Motor neuron (in vitro differentiated cells): ENCODE measurements at regions not wholly inside any gene's neighbourhood (a gene's known extent, or its start where the extent isn't known, plus 50 kb on each side); places are given as distances from the start of the nearest gene placed in this dataset.
"Not testable (repeated sequence)": the region's sequence is repeated elsewhere in the genome, so short reads cannot be mapped to it uniquely, and the experiment has no call there.

Source experiments
- ATAC-seq, 8 experiments: fragments of 200-7000 bp; cut with Tn5 transposase; replicated peaks in 6 of 8; 2 replicates each; pipeline ENCODE4 v1.8.0; 2021; ENCODE audit warnings: mild to moderate bottlenecking in 8 of 8, moderate library complexity in 8 of 8
- H3K27ac ChIP-seq, 2 donors: fragments of 250-450 bp; sonication (Bioruptor Pico); 2 replicates each; pipeline ENCODE4 v1.9.0; 2021; ENCODE audit warnings: antibody characterized with exemption in 2 of 2, mild to moderate bottlenecking in 2 of 2, moderate library complexity in 1 of 2
- H3K4me1 ChIP-seq, 2 donors: fragments of 250-450 bp; sonication (Bioruptor Pico); replicated peaks in 1 of 2; 2 replicates each; pipeline ENCODE4 v1.6.1; 2021; ENCODE audit warnings: antibody characterized with exemption in 2 of 2, mild to moderate bottlenecking in 2 of 2, moderate library complexity in 1 of 2
- H3K4me3 ChIP-seq, 5 donors: fragments of 250-450 bp; sonication (Bioruptor Pico); 2 replicates each; pipeline ENCODE4 v1.9.0; 2021; ENCODE audit warnings: antibody characterized with exemption in 5 of 5, mild to moderate bottlenecking in 5 of 5, moderate library complexity in 4 of 5
- WGBS, 10 experiments: fragments of 450-650 bp; shearing (Covaris generic); methylation state at CpG; one replicate each; pipeline ENCODE4 v1.0.0; 2022; 5-methylcytosine and 5-hydroxymethylcytosine counted together
- in situ Hi-C, 9 experiments: fragments of 400-800 bp; cut with MboI; loops; one replicate each; pipeline ENCODE4 v1.15.0; 2021; ENCODE audit warnings: low sequenced_read_pairs in 9 of 9, low pct_unique_long_range_greater_than_20kb in 2 of 9; ENCODE audit not compliant: unreplicated experiment in 9 of 9

DNA sequence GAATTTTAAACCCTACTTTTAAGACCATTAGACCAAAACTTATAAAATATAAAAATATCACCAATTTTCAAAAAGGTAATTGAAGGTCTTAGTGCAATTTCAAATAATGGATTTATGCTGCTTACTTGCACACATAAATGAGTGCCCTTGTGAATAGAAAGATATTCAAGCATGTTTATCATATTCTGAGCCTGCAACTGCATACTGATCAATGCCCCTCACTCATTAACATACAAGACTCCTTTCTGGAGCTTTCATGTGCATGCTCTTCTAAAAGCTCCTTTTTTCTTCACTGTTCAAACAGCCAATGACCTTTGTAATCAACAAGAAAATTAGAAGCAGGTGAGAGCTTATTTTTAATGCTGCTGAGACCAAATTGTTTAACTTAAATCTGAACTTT is 1139.3 kb downstream of the HACE1 start:
- no peak overlapping the region for H3K27ac ChIP-seq
- in situ Hi-C loops = no loop called here
- peak in 4 of 8 experiments; percentile 51 to 100 (median 78) for ATAC-seq

DNA sequence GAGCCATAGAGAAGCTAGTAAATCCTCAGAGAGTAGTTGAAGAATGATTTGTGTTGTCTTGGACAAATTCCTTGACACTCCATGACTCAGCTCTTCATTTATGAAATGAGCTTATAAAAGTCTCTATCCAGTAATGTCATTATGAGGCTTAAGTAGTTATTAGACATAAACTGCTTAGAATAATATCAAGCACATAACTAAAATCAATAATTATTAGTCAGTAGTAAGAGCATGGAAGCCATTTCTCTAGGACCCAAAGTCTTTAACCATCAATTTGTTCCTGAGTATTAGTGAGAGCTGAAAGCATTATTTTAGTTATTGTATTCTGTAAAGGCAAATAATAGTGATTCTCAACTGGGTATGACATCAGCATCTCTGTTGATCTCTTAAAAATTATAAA is 1140.2 kb downstream of the HACE1 start:
- in situ Hi-C loops = no loop called here
- Histone ChIP-seq H3K4me3 (no peak overlapping the region), H3K27ac (no peak overlapping the region), H3K4me1 (peaks cover 3 to 10% of the 10 kb centered on the region in 2 donors)
- peak in 3 of 8 experiments; percentile 28 to 64 (median 59) for ATAC-seq

More for the DNA sequence above, 1139.3 kb downstream of the HACE1 start:
- no peak overlapping the region for H3K4me3 ChIP-seq
- H3K4me1 ChIP-seq = peaks cover 7 to 10% of the 10 kb centered on the region in 2 donors

DNA sequence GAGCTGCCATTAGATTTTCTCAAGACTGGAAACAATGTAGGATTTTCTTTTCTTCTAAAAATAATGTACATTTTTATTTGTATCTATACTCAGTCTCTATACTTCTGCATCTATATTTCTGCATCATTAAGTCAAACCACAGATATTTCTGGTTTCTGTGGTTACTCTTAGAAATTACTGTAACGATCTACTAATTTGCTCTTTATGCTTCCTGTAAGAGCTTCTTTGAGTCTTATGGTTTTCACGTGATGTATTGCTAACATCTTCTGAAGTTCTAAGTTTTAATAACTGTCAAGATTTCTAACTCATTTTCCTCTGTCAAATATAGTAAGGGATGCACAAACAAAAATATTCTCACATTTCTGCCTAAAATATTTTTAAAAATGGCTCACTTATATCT is 1144.5 kb downstream of the HACE1 start:
- in situ Hi-C loops = no loop called here
- no peak overlapping the region for H3K4me3 ChIP-seq
- no peak for ATAC-seq
- WGBS, 10 experiments = 6 to 94% (median 75%) methylated on average over 2 of the region's 2 CpGs; no CpG with 5 or more reads in 1 of the 10 experiments
- peaks cover 0 to under 1% of the 10 kb centered on the region in 2 donors for H3K4me1 ChIP-seq
- H3K27ac ChIP-seq = no peak overlapping the region

DNA sequence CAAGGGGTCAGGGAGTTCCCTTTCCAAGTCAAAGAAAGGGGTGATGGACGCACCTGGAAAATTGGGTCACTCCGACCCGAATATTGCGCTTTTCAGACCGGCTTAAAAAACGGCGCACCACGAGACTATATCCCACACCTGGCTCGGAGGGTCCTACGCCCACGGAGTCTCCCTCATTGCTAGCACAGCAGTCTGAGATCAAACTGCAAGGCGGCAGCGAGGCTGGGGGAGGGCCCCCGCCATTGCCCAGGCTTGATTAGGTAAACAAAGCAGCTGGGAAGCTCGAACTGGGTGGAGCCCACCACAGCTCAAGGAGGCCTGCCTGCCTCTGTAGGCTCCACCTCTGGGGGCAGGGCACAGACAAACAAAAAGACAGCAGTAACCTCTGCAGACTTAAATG is 1150.5 kb downstream of the HACE1 start:
- H3K27ac ChIP-seq, H3K4me1 ChIP-seq, ATAC-seq, in situ Hi-C loops, H3K4me3 ChIP-seq: not testable (repeated sequence)
- WGBS, 10 experiments = 100% methylated on average over 1 of the region's 15 CpGs; no CpG with 5 or more reads in 9 of the 10 experiments

DNA sequence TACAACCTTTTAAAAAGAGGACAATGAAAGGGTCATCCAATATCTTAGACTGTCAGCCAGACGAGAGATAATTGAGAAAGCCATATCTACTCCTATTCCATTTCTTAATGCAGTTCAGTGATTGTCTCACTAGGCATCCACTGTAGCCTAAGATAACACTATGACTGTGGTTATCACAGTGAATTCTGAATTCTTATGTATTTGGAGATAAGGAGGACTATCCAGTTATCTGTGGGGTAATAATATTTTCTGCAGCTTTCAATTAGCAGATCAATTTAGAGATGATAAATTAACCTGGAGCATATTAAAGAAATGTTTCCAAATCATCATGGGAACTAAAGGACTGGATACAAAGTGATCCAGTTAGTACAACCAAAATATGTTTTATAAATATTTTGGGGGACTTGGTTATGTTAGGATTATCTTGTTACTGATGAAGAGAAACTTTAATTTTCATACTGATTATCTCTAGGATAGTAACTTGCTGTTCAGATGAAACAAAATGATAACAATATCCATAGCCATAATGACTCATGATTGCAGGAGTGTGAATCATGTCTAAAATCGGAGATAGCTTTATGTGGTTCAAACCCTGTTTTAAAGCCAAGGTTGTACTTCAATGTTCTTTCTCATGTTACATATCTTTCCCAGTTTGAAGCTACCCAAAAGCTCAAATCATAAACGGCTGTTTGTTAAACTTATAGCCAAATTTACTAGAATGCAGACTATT is 1152.0 kb downstream of the HACE1 start:
- no peak overlapping the region for H3K27ac ChIP-seq
- ATAC-seq = no peak
- H3K4me3 ChIP-seq = no peak overlapping the region
- 0 to 93% (median 64%) methylated on average over 1 to 3 of the region's 3 CpGs for WGBS, 10 experiments
- H3K4me1 ChIP-seq = no peaks in the 10 kb centered on the region
- in situ Hi-C loops = no loop called here

DNA sequence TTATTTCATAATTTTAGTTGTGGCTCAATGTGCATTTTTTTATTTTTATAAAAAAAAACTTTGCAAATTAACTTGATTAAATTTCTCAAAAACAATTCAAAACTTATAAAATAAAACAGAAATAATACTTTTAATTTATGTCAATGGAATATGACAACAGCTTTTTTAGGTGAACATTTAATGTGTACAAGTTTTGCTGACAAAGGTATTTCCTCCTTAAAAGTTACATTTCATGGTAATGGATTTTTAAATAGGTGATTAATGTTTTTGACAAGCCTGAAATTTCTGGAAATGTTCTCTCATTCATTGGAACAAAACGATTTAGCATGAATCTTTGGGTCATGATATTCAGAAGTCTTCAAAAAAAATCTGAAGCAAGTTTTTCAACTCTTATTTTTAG is 1160.0 kb downstream of the HACE1 start:
- Histone ChIP-seq H3K27ac (no peak overlapping the region), H3K4me1 (no peaks in the 10 kb centered on the region), H3K4me3 (no peak overlapping the region)
- in situ Hi-C loops = no loop called here
- WGBS, 10 experiments = 0 to 50% (median 33%) methylated on average over 1 of the region's 1 CpG; no CpG with 5 or more reads in 1 of the 10 experiments
- ATAC-seq = no peak

DNA sequence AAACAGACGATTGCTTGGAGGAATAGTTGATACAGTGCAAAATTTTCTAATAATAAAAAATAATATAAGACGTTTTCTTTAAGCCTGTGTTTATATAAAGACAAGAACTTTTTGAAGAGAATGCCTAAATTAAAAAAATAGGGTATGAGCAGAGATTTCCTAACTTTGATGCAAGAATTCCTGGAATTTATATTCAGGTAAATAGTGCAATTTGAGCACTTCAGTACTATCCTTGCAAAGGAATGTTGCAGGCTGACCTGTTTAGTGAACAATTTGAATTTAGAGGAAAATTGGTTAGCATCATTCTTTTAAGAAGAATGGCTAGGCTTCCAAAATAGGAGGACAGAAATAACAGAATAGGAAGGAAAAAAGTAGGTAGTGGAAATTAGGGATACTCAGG is 1172.3 kb downstream of the HACE1 start:
- no peak for ATAC-seq
- in situ Hi-C loops = no loop called here
- Histone ChIP-seq H3K4me3 (no peak overlapping the region), H3K27ac (no peak overlapping the region), H3K4me1 (no peaks in the 10 kb centered on the region)
- WGBS, 10 experiments = 0 to 67% (median 24%) methylated on average over 1 to 2 of the region's 2 CpGs; no CpG with 5 or more reads in 2 of the 10 experiments

DNA sequence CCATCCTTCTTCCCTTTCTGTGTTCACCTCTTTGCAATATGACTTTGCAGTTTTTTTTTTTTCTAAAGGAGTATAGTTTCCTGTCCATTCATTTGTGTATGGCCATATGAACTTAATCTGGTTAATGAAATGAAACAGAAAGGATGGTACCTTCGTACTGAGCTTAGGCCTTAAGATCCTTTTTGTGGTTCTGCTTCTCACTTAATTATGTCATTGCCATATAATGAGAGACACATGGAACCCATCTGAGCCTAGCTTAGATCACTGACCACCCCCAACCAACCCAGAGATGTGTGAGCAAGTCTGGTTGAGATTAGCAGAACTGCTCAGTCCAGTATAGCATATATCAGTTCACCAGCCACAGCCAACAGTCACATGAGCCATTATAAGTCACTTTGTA is 1179.6 kb downstream of the HACE1 start:
- in situ Hi-C loops = no loop called here
- 0 to 100% (median 60%) methylated on average over 1 of the region's 1 CpG; no CpG with 5 or more reads in 6 of the 10 experiments for whole genome bisulfite sequencing, 10 experiments
- ATAC-seq = no peak

DNA sequence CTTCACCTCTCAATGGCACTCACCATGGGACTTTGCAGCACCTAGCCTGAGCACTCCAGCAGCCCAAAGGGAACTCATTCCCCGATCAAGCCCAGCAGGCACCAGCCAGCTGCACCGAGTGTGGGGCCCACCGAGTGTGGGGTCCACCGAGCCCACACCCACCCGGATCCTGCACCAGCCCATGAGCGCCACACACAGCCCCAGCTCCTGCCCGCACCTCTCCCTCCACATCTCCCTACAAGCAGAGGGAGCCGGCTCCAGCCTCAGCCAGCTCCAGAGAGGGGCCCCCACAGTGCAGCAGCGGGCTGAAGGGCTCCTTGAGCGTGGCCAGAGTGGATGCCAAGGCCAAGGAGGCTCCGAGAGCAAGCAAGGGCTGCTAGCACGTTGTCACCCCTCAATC is 1182.4 kb downstream of the HACE1 start:
- H3K27ac ChIP-seq = no peak overlapping the region
- in situ Hi-C loops = no loop called here
- ATAC-seq = no peak
- no peak overlapping the region for H3K4me3 ChIP-seq
- WGBS, 10 experiments = 0 to 90% (median 79%) methylated on average over 1 to 8 of the region's 12 CpGs; no CpG with 5 or more reads in 5 of the 10 experiments
- no peaks in the 10 kb centered on the region for H3K4me1 ChIP-seq

More for the DNA sequence above, 1179.6 kb downstream of the HACE1 start:
- H3K4me3 ChIP-seq = no peak overlapping the region
- H3K27ac ChIP-seq = no peak overlapping the region
- H3K4me1 ChIP-seq = no peaks in the 10 kb centered on the region

DNA sequence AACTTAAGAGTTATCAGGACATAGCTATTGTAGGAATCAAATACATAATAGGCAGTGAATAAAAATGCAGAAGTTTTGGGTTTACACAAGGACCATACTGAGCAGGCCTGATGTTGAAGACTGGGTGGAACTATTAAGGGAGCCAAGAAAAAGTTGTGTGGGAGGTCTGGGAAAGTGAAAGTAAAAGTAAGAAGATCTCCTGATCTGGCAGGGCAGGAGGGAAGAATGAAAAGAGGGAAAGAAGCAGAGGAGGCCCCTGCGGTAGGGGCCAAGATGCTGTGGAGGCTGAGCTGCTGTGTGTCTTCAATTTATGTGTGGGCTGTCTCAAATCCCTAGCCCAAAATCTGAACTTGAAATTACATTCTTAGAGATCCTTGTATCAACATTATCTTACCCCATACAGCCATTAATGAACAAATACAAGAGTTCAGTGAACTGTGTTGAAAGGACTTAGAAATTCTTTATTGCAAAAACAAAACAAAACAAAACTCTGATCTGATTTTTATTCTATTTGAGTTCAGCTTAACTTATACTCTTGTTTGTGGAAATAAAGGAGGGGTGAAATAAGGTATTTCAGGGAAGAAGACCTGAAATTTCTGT is 1183.8 kb downstream of the HACE1 start:
- in situ Hi-C loops = no loop called here
- Histone ChIP-seq H3K27ac (no peak overlapping the region), H3K4me1 (no peaks in the 10 kb centered on the region), H3K4me3 (no peak overlapping the region)
- 0 to 100% (median 88%) methylated on average over 1 of the region's 1 CpG; no CpG with 5 or more reads in 3 of the 10 experiments for WGBS, 10 experiments
- ATAC-seq = peak in 2 of 8 experiments; percentile 40 to 68

DNA sequence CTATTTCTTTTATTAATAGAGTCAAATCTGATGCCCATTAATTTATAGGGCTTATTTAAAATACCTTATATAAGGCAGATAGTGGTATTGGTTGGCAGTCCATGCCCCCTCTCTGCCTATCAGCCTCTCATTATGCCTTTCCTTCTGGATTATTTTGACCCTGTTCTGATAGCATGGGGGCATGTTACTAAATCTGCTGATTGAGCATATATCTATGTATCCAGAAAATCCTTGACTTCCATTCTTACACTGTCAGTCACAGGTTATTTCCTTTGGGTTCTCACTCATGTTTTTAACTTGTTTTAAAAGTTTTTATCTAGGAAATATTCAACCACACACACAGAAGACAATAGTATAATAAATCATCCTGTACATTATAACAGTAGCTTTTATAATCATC is 1184.9 kb downstream of the HACE1 start:
- no peaks in the 10 kb centered on the region for H3K4me1 ChIP-seq
- H3K27ac ChIP-seq = no peak overlapping the region
- in situ Hi-C loops = no loop called here
- ATAC-seq = no peak
- H3K4me3 ChIP-seq = no peak overlapping the region

DNA sequence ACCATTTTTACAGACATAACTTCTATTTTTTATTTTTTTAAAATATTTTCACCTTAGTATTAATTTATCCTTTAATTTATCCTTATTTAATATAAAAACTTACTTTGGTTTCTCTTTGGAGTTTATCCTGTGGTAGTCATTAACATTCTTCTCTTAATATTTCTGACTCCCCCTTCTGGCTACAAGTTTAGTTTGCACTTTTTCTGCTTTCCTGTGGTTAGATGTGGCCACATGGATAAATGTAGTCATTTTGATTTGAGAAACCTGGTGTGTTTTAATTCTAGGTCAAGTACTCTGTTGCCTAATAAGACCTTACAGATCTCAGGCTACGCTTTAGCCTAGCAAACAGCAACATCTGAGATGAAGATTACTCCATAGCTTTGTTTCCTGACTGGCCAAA is 1187.5 kb downstream of the HACE1 start:
- Histone ChIP-seq H3K27ac (no peak overlapping the region), H3K4me3 (no peak overlapping the region), H3K4me1 (no peaks in the 10 kb centered on the region)
- in situ Hi-C loops = no loop called here
- 0 to 100% (median 100%) methylated on average over 1 of the region's 1 CpG; no CpG with 5 or more reads in 1 of the 10 experiments for WGBS, 10 experiments
- ATAC-seq = no peak

DNA sequence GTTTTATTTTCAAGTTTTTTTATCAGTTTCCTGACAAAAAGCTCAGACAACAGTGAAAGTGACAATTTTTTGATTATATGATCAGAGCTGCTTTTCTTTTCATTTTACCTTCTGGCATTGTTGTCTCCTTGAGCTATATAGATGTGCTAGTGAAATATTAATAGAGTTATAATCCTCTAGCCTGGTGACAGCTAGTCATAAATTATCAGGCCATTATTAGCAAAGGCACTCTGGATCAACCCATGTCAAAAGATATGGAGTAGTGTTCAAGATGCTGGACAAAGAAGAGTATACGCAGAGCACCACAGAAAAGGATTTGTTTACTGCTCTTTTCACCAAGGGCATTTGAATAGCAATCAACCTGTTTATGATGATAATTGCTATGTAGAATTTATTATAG is 1230.1 kb downstream of the HACE1 start:
- in situ Hi-C loops = no loop called here
- peaks cover 0 to 4% of the 10 kb centered on the region in 2 donors for H3K4me1 ChIP-seq
- peak in 4 of 8 experiments; percentile 21 to 82 (median 58) for ATAC-seq
- 0 to 100% (median 63%) methylated on average over 1 of the region's 1 CpG; no CpG with 5 or more reads in 3 of the 10 experiments for WGBS, 10 experiments
- H3K27ac ChIP-seq = no peak overlapping the region
- no peak overlapping the region for H3K4me3 ChIP-seq

DNA sequence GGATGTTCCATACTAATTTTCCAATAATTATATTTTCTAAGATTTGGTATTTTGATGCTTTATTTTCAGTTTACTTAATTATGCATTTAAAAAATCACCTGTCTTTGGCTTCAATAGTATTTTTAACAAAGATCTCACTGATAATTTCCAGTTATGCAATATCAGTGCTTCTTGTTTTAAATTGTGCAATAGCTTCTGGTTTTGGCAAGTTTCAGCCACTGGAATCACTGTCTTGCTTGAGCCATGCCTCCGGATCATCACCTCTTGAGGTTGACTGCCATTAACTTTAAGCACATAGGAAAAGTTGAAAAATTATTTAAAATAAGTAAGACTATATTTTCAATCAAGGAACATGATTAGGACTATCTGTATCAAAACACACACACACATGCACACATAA is 1242.1 kb downstream of the HACE1 start:
- no peaks in the 10 kb centered on the region for H3K4me1 ChIP-seq
- ATAC-seq = no peak
- WGBS, 10 experiments = 63 to 100% (median 91%) methylated on average over 1 of the region's 1 CpG; no CpG with 5 or more reads in 3 of the 10 experiments
- no peak overlapping the region for H3K4me3 ChIP-seq
- in situ Hi-C loops = no loop called here
- no peak overlapping the region for H3K27ac ChIP-seq
